HepG2 (cell line): ENCODE measurements at regions not wholly inside any gene's neighbourhood (a gene's known extent, or its start where the extent isn't known, plus 50 kb on each side); places are given as distances from the start of the nearest gene placed in this dataset.

Experiments used
- ATF5 ChIP-seq: sonication (generic); formaldehyde crosslinking; IDR thresholded peaks from 2 replicates; pipeline ENCODE4 v1.4.0; 2020; ENCODE audit warnings: mild to moderate bottlenecking, low read depth, missing genetic modification reagents
- BATF2 ChIP-seq: sonication (generic); formaldehyde crosslinking; IDR thresholded peaks from 2 replicates; pipeline ENCODE4 v1.8.0; 2022; ENCODE audit warnings: mild to moderate bottlenecking, missing genetic modification reagents, moderate library complexity
- ETS1 ChIP-seq: sonication (generic); formaldehyde crosslinking; IDR thresholded peaks from 2 replicates; pipeline ENCODE4 v1.4.0; 2020; ENCODE audit warnings: missing genetic modification reagents
- MAFK ChIP-seq, 2 experiments: IDR thresholded peaks in 1 of 2; conservative IDR thresholded peaks in 1 of 2; 2 replicates each; pipeline ENCODE4 v1.6.1; 2011; ENCODE audit warnings: improper control_type of control experiment in 2 of 2, low read length in 2 of 2
- MBD4 ChIP-seq: IDR thresholded peaks from 2 replicates; pipeline ENCODE4 v1.6.1; 2012; ENCODE audit warnings: low read length, inconsistent platforms, borderline replicate concordance
- NR2F6 ChIP-seq, 2 experiments: IDR thresholded peaks; 2 replicates each; pipeline ENCODE4 v1.6.1; 2016; ENCODE audit warnings: antibody characterized with exemption in 1 of 2, mild to moderate bottlenecking in 1 of 2
- SETDB1 ChIP-seq: sonication (generic); formaldehyde crosslinking; IDR thresholded peaks from 2 replicates; pipeline ENCODE4 v1.5.1; 2020; ENCODE audit warnings: missing genetic modification reagents, mild to moderate bottlenecking, borderline replicate concordance
- TCF12 ChIP-seq, 2 experiments: fragments of 450-650 bp in 1 of 2; sonication (generic) in 1 of 2; formaldehyde crosslinking in 1 of 2; IDR thresholded peaks; 2 replicates each; pipeline versions ENCODE4 v1.6.1 to v1.8.0; 2017 to 2022; ENCODE audit warnings: antibody characterized with exemption in 1 of 2, mild to moderate bottlenecking in 1 of 2, missing genetic modification reagents in 1 of 2, moderate library complexity in 1 of 2
- THYN1 ChIP-seq: sonication (generic); formaldehyde crosslinking; IDR thresholded peaks from 2 replicates; pipeline ENCODE4 v1.8.1; 2023; ENCODE audit warnings: low read depth, mild to moderate bottlenecking, moderate library complexity, missing genetic modification reagents, borderline replicate concordance
- TMF1 ChIP-seq: sonication (generic); formaldehyde crosslinking; IDR thresholded peaks from 2 replicates; pipeline ENCODE4 v1.8.1; 2022; ENCODE audit warnings: low read depth, missing genetic modification reagents
- U2AF1 ChIP-seq: fragments of 200-400 bp; formaldehyde crosslinking; optimal IDR thresholded peaks from 2 replicates; pipeline ENCODE3; 2017; ENCODE audit warnings: mild to moderate bottlenecking, low read depth, low read length
- U2AF2 ChIP-seq: fragments of 200-400 bp; formaldehyde crosslinking; IDR thresholded peaks from 2 replicates; pipeline ENCODE4 v1.6.1; 2017; ENCODE audit warnings: low read depth, mild to moderate bottlenecking, low read length
- ZBTB46 ChIP-seq: sonication (generic); formaldehyde crosslinking; IDR thresholded peaks from 2 replicates; pipeline ENCODE4 v1.4.0; 2020; ENCODE audit warnings: mild to moderate bottlenecking, missing genetic modification reagents, borderline replicate concordance
- ZMAT3 ChIP-seq: sonication (generic); formaldehyde crosslinking; conservative IDR thresholded peaks from 2 replicates; pipeline ENCODE4 v1.7.0; 2021; ENCODE audit warnings: missing genetic modification reagents
- ZMYM2 ChIP-seq: sonication (generic); formaldehyde crosslinking; IDR thresholded peaks from 2 replicates; pipeline ENCODE4 v1.8.0; 2022; ENCODE audit warnings: mild to moderate bottlenecking, missing genetic modification reagents
- ZNF609 ChIP-seq: sonication (generic); formaldehyde crosslinking; IDR thresholded peaks from 2 replicates; pipeline ENCODE4 v1.4.0; 2020; ENCODE audit warnings: mild to moderate bottlenecking, missing genetic modification reagents, borderline replicate concordance
- ZNF710 ChIP-seq: sonication (generic); formaldehyde crosslinking; IDR thresholded peaks from 2 replicates; pipeline ENCODE4 v1.5.0; 2020; ENCODE audit warnings: mild to moderate bottlenecking, missing genetic modification reagents, borderline replicate concordance

GRCh38 chr16:10297341-10298006 lies 88.4 kb upstream of the ATF7IP2 start (continued):
- TF ChIP-seq ETS1 (no peak), MBD4 (no peak), BATF2 (CRISPR knock-in tag) (no peak), U2AF2 (no peak), ZMYM2 (CRISPR knock-in tag) (no peak), ZBTB46 (no peak), THYN1 (CRISPR knock-in tag) (no peak), MAFK (conservative IDR thresholded peaks at IDR 0.05 in 1 of 2, IDR thresholded peaks at IDR 0.05 in 1 of 2; ENCODE audit: low read length in 2 of 2) (no peak), ZNF710 (CRISPR knock-in tag) (no peak), TMF1 (CRISPR knock-in tag) (no peak), ATF5 (CRISPR knock-in tag) (no peak), ZNF609 (CRISPR knock-in tag) (peak; percentile 62; the same call in 1 of the 2 replicates), NR2F6 (IDR thresholded peaks at IDR 0.05) (peak; percentile 66), NR2F6 (CRISPR knock-in tag; IDR thresholded peaks at IDR 0.05) (peak; percentile 86), SETDB1 (CRISPR knock-in tag) (no peak), ZMAT3 (CRISPR knock-in tag) (no peak), TCF12 (IDR thresholded peaks at IDR 0.05) (no peak), TCF12 (CRISPR knock-in tag; IDR thresholded peaks at IDR 0.05) (no peak), U2AF1 (no peak)
